Activated CD4-positive, alpha-beta T cell treated with anti-CD3 and anti-CD28 coated beads, Interleukin-10, Interleukin-2, amounts not matched to agents 100 ng/mL and 50 ng/mL, durations not matched to agents 16 hours and 8 hours (primary cell): ENCODE measurements at regions not wholly inside any gene's neighbourhood (a gene's known extent, or its start where the extent isn't known, plus 50 kb on each side); places are given as distances from the start of the nearest gene placed in this dataset.
"Not testable (repeated sequence)": the region's sequence is repeated elsewhere in the genome, so short reads cannot be mapped to it uniquely, and the experiment has no call there.

Source experiments
- DNase-seq: peaks from one replicate; pipeline ENCODE4 v3.0.0-alpha.2; 2020

GRCh38 chr7:37549076-37549931 is 100.6 kb upstream of the ELMO1 start:
- DNase-seq = no peak

- DNase-seq = no peak
These were observed 101.8 kb upstream of the ELMO1 start for GRCh38 chr7:37550426-37550825.

DNA sequence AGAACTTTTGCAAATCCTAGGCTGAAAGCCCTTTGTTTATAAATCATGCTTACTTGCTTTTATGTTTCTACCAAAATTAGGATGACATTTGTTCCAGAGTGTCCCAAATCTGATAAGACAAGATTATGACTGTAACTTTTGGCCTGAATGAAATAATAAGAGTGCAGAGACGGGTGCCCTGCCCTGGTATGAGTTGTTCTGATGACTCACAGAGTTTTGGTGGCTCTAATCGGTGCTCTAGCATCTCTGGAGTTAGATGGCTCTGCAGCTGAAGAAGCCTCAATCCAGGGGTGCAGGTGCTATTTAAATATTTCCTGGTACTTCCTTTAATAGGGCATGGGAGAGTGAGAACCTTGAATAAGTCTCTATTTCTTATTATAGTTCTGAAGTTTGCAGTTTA is 102.2 kb upstream of the ELMO1 start:
- no peak for DNase-seq

DNA sequence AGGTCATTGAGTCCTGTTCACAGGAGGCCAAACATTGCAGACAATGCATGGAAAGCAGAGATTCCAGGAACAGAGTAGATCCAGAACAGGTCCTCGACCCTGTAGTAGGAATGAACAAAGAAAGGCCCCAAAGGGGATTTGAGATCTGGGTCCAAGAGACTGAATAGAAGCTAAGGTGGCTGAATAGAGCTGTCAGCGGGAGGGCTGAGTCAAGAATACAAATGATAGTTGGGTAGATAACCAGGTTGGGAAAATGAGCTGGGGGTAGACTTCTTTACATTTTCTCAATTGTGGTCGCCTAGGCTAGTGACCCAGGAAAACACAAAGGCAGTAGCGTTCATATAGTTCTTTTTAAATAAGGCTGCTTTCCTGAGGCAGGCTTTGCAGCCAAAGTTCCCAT is 103.4 kb upstream of the ELMO1 start:
- DNase-seq = no peak

DNA sequence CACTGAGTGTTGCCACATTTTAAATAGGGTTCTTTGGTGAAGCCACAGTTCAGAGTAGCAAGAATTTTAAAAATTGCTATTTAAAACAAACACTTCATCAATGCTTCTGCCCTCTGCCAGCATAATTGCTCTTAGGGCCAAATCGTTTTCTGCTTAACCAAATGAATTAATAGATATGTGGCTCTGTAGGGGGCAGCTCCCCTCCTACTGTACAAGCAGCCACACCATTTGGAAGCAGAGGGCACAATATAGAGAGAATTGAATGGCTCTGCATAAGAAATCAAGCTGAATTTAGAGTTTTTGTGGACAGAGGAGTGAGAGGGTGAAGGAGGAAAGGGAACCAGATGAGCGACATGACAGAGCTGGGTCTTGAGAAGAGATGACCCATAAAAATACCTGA is 103.8 kb upstream of the ELMO1 start:
- not testable (repeated sequence) for DNase-seq

DNA sequence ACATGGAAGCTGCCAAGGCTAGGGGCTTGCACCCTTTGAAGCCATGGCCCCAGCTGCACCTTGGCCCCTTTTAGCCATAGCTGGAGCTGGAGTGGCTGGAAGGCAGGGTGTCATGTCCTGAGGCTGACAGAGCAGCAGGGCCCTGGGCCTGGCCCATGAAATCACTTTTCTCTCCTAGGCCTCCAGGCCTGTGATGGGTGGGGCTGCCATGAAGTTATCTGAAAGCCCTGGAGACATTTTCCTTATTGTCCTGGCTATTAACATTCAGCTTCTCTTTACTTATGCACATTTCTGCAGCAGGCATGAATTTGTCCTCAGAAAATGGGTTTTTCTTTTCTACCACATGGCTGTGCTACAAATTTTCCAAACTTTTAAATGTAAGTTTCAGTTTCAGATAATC is 106.9 kb upstream of the ELMO1 start:
- DNase-seq = no peak

DNA sequence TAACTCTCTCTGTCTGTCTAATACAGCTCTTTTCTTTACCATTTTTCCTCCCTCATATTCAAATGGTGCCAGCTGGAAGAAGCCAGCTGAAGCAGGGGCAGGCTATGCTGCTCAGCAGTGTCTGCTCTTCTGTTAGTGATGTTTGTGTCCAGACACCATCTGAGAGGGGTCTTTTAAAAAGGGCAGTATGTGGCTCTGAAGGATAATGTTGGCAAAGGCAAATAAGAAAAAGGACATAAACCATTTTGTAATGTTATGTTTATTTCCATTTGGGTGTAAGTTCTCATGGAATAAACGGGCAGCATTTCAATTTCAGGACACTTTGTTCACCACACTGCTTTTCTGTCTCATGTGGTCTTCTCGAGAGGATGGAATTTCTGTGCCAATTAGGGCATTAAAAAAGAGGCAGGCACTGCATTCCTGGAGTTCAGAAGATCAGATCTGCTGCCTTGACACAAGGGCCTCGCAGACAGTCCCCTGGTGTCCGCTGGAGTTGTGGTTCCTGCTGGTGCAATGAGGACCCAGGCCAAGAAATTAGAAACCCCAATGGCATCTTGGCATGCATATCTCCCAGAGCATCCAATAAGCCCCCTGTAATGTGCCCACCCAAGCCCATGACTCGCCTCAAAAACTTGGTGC is 109.0 kb upstream of the ELMO1 start:
- DNase-seq = no peak

- DNase-seq = no peak
These were observed 109.8 kb upstream of the ELMO1 start for GRCh38 chr7:37558320-37559096.

DNA sequence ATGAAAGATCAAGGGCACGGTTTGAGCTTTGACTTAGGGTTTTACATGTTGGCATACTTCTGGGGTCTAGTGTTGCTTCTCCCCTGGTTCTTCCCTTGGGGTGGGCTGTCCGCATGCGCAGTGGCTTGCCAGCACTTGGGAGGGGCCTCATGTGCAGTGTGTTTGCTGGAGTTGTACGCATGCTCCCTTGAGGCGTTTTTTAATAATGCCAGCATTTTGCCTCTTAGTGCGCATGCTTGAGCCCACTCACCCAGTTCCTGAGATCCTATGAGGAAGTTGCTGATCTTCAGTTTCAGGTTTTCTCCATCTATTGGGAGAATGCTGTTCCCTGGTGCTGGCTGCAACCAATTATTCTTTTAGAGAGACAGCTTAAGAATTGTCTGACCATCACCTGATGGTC is 113.4 kb upstream of the GPR141 start:
- DNase-seq = no peak

DNA sequence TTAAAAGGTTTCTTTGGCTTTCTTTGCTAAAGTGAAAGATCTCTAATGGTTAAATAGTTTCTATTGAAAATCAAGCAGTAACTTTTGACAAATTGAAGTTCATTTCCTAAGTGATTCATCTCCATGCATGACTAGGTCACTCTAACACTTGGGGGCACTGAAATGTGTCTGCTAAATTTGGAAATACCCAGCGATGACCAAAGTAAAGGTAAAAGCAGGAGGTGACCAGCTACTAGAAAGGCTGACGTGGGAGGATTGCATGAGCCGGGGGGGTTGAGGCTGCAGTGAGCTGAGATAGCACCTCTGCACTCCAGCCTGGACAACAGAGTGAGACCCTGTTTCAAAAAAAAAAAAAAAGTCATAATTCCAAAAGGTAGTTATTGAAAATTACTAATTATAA is 111.8 kb upstream of the GPR141 start:
- DNase-seq = no peak

- no peak for DNase-seq
These were observed 106.2 kb upstream of the GPR141 start for GRCh38 chr7:37577412-37577811.

GRCh38 chr7:37577901-37578300 is 105.7 kb upstream of the GPR141 start:
- no peak for DNase-seq

DNA sequence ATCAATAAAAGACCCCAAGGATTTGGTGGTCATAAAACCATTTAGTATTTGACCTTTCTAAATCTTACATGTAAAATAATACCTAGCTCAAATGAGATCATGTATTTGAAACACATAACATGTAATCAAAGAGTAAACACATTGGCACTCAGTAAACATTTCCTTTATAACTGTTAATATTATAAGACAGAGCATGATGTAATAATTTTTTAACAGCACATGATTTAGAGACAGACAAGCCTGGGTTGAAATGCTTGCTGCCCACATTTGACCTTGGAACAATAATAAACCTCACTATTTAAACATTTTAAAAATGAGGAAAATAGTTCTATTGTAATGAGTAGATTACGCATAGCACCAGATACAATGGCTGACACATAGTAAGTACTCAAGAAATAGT is 105.2 kb upstream of the GPR141 start:
- DNase-seq = no peak

DNA sequence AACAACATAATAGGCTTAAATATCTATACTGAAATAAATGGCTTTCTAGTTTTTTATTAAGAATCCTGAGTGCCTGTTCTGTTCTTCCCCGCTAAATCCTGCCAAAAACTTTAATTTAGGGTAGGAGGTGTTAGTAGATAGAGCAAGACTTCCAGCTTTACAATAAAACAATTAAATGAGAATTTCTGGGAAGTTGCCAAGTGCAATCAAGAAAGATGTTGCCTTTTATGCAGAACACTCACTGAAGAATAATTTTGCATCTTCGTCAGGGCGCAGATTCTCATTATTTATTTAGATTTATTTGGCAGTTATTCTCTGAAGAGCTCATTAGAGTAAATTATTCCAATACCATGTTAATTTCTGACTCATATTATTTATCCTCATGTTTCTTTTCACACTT is 103.2 kb upstream of the GPR141 start:
- DNase-seq = no peak

DNA sequence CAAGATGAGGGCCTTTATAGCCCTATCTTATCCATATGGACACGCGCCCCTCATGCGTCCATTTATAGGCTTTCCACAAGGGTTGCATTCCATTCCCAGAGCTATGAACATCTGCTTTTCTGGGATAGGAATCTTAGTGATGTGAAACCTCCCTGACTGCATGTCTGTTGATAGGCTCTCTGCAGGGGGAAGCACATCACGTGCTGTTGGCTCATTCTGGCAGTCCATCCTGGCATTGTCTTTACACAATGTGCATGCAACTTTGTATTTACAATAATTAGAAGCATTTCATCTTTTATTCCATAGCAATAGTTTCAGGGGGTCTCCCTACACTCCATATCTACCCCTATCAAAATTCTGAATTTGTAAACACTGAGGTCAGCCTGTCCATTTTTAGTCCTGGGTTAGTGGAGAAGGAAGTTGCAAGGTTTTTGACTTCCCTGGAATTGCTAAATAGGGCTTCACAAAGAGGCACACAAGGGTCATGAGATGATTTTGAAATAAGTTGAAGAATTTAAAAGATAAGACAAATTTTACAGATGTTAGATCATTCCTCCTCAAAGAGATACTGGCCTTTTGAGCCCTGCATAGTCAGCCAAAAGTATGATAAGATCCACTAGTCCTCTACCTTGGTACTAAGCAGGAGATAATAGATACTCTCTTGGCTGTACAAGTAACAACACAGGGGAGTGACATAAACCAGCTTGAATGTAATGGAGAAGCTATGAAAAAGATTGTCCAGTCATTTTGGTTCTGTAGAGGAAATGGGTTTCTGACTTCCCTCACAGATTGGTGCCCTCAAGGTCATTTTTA is 98.7 kb upstream of the GPR141 start:
- DNase-seq = not testable (repeated sequence)

DNA sequence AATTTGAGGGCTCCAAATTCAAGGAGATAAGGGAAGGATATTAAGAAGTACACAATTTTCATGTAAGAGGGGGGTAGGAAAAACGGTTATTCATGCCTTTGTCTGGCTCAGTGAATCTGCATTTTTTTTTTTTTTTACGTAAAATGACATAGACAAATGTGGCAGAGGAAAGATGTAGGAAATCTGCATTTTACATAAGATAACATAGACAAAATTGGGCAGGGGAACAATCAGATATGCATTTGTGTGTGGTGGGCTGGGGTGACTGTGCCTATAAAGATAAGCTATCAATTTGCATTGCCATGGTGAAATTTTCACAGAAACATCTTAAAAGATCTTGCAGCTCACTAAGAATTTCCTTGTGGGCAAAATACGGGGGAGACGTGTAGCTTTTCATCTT is 92.7 kb upstream of the GPR141 start:
- DNase-seq = no peak

GRCh38 chr7:37592366-37592765 is 91.2 kb upstream of the GPR141 start:
- DNase-seq = no peak

GRCh38 chr7:37594602-37595001 is 89.0 kb upstream of the GPR141 start:
- DNase-seq = no peak

DNA sequence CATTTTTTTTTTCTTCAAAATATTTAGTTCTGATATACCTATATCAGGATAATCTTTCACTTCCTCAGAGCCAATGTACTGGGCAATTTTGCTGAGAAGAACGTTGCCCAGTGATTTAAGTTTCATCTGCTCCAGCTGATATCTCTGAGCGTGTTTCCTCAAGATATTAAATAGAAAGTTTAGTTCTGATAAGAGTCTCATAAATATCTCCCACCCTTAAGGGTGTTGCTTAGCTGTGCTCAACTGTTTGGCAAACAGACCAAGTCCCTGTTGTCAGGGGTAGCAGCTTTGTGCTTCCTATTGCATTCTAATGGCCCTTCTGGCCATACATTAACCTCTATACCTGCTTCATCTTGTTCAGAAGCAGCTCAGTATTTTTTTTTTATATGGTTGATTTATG is 84.7 kb upstream of the GPR141 start:
- no peak for DNase-seq

DNA sequence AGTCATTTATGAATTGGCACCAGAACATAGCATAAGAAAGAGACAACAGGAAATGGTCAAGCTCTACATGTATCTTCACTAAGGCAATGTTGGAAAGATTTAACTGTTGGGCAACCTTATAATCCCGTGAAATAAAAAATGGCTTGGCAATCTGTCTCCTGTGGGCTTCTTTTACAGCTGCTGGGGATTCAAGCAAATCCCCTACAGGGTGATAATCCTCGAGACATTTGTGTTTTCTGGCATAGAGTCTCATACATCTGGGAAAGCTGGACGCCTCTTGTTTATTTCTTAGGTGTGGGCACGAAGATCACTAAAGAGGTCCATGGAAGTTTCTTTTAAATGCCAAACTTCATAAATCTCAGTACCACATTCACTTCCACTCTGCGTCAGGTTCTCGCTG is 82.2 kb upstream of the GPR141 start:
- no peak for DNase-seq

DNA sequence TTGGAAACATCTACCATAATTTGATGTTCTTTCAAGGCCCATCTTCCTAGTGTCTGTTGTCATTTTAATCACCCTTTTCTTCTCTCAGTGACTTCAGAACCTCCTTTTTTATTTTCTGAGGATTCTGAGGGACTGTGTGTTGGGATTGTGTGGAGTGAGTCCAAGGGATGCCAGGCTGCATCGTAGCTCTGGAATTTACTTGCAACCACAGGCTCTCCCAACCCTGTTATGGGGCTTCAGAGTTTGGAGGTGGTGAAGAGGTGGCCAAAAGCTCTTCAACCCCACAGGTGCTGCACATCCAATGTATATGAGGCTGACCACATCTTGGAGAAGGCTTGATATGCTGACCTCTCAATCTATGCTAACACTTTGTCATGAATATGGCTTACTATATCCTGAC is 79.5 kb upstream of the GPR141 start:
- DNase-seq = no peak

- not testable (repeated sequence) for DNase-seq
These were observed 66.2 kb upstream of the GPR141 start for GRCh38 chr7:37617406-37617805.

DNA sequence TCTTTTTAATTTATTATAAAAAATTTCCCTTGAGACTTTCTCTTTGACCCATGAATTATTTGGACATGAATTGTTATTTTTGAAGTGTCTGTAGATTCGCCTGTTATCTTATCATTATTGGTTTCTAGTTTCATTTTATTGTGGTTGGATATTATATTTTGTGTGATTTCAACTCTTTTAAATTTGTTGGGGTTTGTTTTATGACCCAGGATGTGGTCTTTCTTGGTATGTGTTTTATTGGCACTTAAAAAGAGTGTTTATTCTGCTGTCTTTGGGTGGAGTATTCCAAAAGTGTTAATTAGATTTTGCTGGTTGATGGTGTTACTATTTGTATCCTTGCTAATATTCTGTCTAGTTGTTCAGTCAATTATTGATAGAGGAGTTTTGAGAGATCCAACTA is 50.5 kb upstream of the GPR141 start:
- no peak for DNase-seq
